A549 (cell line): ENCODE measurements at regions not wholly inside any gene's neighbourhood (a gene's known extent, or its start where the extent isn't known, plus 50 kb on each side); places are given as distances from the start of the nearest gene placed in this dataset.
A peak's percentile ranks its signal among the peaks of the same experiment; 100 is the strongest.

ENCODE experiments used
- ATAC-seq, 2 experiments: fragments of 200-7000 bp in 1 of 2; fragments of >200 bp in 1 of 2; cut with Nextera tagmentation in 1 of 2; cut with Tn5 transposase in 1 of 2; 3 replicates each; pipeline versions ENCODE4 v1.8.0 to v1.9.1; 2018 to 2020; ENCODE audit warnings: mild to moderate bottlenecking in 1 of 2, moderate library complexity in 1 of 2
- CTCF ChIA-PET: fragments of 300-600 bp; sonication (Branson Sonifier 250); formaldehyde crosslinking; extraction: SDS; loops from one replicate; lab custom pipeline; 2021; ENCODE audit warnings: antibody characterized with exemption, inconsistent platforms; lab: Yijun Ruan, JAX
- POLR2A ChIA-PET: fragments of 350-600 bp; formaldehyde crosslinking; extraction: SDS; loops from one replicate; lab custom pipeline; 2021; ENCODE audit warnings: antibody characterized with exemption, inconsistent platforms; lab: Yijun Ruan, JAX
- DNase-seq, 2 experiments: peaks; one replicate each; pipeline versions ENCODE4 v3.0.0 to v3.0.0-alpha.2; 2011 to 2016; ENCODE audit warnings: low read depth in 1 of 2, low spot score in 1 of 2
- FAIRE-seq: peaks from 2 replicates; lab custom pipeline; 2011; peaks lifted over from hg19 to GRCh38; lab: Jason Lieb, UNC
- H3K27ac ChIP-seq, 2 experiments: fragments of >200 bp; sonication (Bioruptor Twin); formaldehyde crosslinking; 3 replicates each; pipeline ENCODE4 v1.5.1; 2016 to 2017
- H3K4me1 ChIP-seq: fragments of >200 bp; sonication (Bioruptor Twin); formaldehyde crosslinking; 3 replicates; pipeline ENCODE4 v1.6.1; 2016
- H3K4me2 ChIP-seq: fragments of >200 bp; sonication (Bioruptor Twin); formaldehyde crosslinking; 3 replicates; pipeline ENCODE4 v1.6.1; 2016
- H3K4me3 ChIP-seq: fragments of >200 bp; sonication (Bioruptor Twin); formaldehyde crosslinking; 3 replicates; pipeline ENCODE4 v1.5.1; 2016
- H3K9me3 ChIP-seq: fragments of >200 bp; sonication (Bioruptor Twin); formaldehyde crosslinking; 3 replicates; pipeline ENCODE4 v1.6.1; 2016
- CHD2 ChIP-seq: fragments of 150-350 bp; IDR thresholded peaks from 2 replicates; pipeline ENCODE4 v1.6.1; 2014; ENCODE audit warnings: low read length; ENCODE audit not compliant: partially characterized antibody
- CHD4 ChIP-seq: fragments of 200-600 bp; sonication (generic); IDR thresholded peaks from 2 replicates; pipeline ENCODE4 v1.6.1; 2016; ENCODE audit warnings: antibody characterized with exemption, mild to moderate bottlenecking, borderline replicate concordance
- EP300 ChIP-seq, 2 experiments: fragments of >200 bp; sonication (Bioruptor Twin); formaldehyde crosslinking; IDR thresholded peaks; 2 replicates in 1 of 2; 3 replicates in 1 of 2; pipeline ENCODE4 v1.6.1; 2016 to 2017
- FOSL2 ChIP-seq, 2 experiments: fragments of 450-650 bp in 1 of 2; fragments of >200 bp in 1 of 2; sonication (Bioruptor Twin) in 1 of 2; formaldehyde crosslinking; IDR thresholded peaks; 2 replicates each; pipeline versions ENCODE4 v1.5.0 to v1.6.1; 2016 to 2020; ENCODE audit warnings: mild to moderate bottlenecking in 1 of 2, moderate library complexity in 1 of 2
- GATA3 ChIP-seq: IDR thresholded peaks from 2 replicates; pipeline ENCODE4 v1.6.1; 2012; ENCODE audit warnings: borderline replicate concordance
- HOXB13 ChIP-seq: fragments of 250-450 bp; sonication (Bioruptor Pico); IDR thresholded peaks from 2 replicates; pipeline ENCODE4 v1.5.0; 2020; ENCODE audit warnings: low read depth, mild to moderate bottlenecking, moderate library complexity
- HOXB5 ChIP-seq: fragments of 250-450 bp; sonication (Bioruptor Pico); IDR thresholded peaks from 2 replicates; pipeline ENCODE4 v1.5.0; 2020; ENCODE audit warnings: mild to moderate bottlenecking, moderate library complexity
- KDM1A ChIP-seq: fragments of 200-600 bp; sonication (generic); IDR thresholded peaks from 2 replicates; pipeline ENCODE4 v1.6.1; 2016; ENCODE audit warnings: low read depth, mild to moderate bottlenecking
- MAZ ChIP-seq: fragments of 150-350 bp; IDR thresholded peaks from 2 replicates; pipeline ENCODE4 v1.6.1; 2014; ENCODE audit warnings: antibody characterized with exemption, low read depth, low read length, borderline replicate concordance
- NPAS2 ChIP-seq: fragments of 250-450 bp; sonication (Bioruptor Pico); IDR thresholded peaks from 2 replicates; pipeline ENCODE4 v1.8.0; 2022; ENCODE audit warnings: mild to moderate bottlenecking, moderate library complexity, borderline replicate concordance
- NR3C1 ChIP-seq: fragments of >200 bp; sonication (Bioruptor Twin); formaldehyde crosslinking; IDR thresholded peaks from 3 replicates; pipeline ENCODE4 v1.6.1; 2017
- POLR2A ChIP-seq: IDR thresholded peaks from 2 replicates; pipeline ENCODE4 v1.6.1; 2012; ENCODE audit warnings: mild to moderate bottlenecking, low read length
- RCOR1 ChIP-seq: fragments of 150-350 bp; IDR thresholded peaks from 2 replicates; pipeline ENCODE4 v1.6.1; 2014; ENCODE audit warnings: antibody characterized with exemption, low read length, low read depth
- RFX5 ChIP-seq: fragments of 450-650 bp; IDR thresholded peaks from 2 replicates; pipeline ENCODE4 v1.7.1; 2014; ENCODE audit warnings: antibody characterized with exemption, mild to moderate bottlenecking, moderate library complexity
- RNF2 ChIP-seq: fragments of 200-600 bp; sonication (generic); IDR thresholded peaks from 2 replicates; pipeline ENCODE4 v1.6.1; 2016; ENCODE audit warnings: low read depth, mild to moderate bottlenecking, antibody characterized with exemption, moderate library complexity, borderline replicate concordance
- TFCP2L1 ChIP-seq: fragments of 250-450 bp; sonication (Bioruptor Pico); IDR thresholded peaks from 2 replicates; pipeline ENCODE4 v1.5.0; 2021; ENCODE audit warnings: mild to moderate bottlenecking
- USF2 ChIP-seq: fragments of 450-650 bp; IDR thresholded peaks from 2 replicates; pipeline ENCODE4 v1.6.1; 2014; ENCODE audit warnings: antibody characterized with exemption
- ZFP36 ChIP-seq: fragments of 450-650 bp; IDR thresholded peaks from 2 replicates; pipeline ENCODE4 v1.6.1; 2014; ENCODE audit warnings: borderline replicate concordance; ENCODE audit not compliant: partially characterized antibody
- WGBS: methylation state at CpG from one replicate; pipeline ENCODE4 v1.1.6; 2017; ENCODE audit errors: missing lambda C conversion rate; 5-methylcytosine and 5-hydroxymethylcytosine counted together
- TF ChIP-seq, protein P1 (sequence below): fragments of >200 bp; sonication (Bioruptor Twin); formaldehyde crosslinking; IDR thresholded peaks from 3 replicates; pipeline ENCODE4 v1.6.1; 2016
- TF ChIP-seq, protein P2 (sequence below): fragments of 250-450 bp; sonication (Bioruptor Pico); IDR thresholded peaks from 2 replicates; pipeline ENCODE4 v1.5.0; 2020; ENCODE audit warnings: low read depth, mild to moderate bottlenecking, moderate library complexity
- TF ChIP-seq, protein P3 (sequence below): fragments of >200 bp; sonication (Bioruptor Twin); formaldehyde crosslinking; IDR thresholded peaks from 3 replicates; pipeline ENCODE4 v1.5.1; 2016

- 69% methylated on average over 17 of the region's 17 CpGs for WGBS
- no peaks in the 10 kb centered on the region for H3K9me3 ChIP-seq
- POLR2A ChIA-PET, result no interaction called here
- TF ChIP-seq KDM1A, result no peak
- TF ChIP-seq HOXB5, result peak; percentile 52; the same call in 1 of the 2 replicates
- TF ChIP-seq GATA3, result peak; percentile 66; the same call in 1 of the 2 replicates
- CTCF ChIA-PET, result interaction anchor here (0.7 to 3.8 kb wide), 4 partner anchors 44 to 159 kb away, joined by 3 to 20 read pairs (median 4); no protein-coding TSS in a partner anchor
- ATAC-seq (peak in 1 of 2 experiments; percentile 5; a peak in 1 of 6 replicates), FAIRE-seq (peak; percentile 32), DNase-seq (peak in 1 of 2 experiments; percentile 44)
- peaks cover 48% of the 10 kb centered on the region for H3K4me1 ChIP-seq
- no peak overlapping the region for H3K4me3 ChIP-seq
- peak overlapping the region; percentile 59 to 92; a peak in 5 of 6 replicates for H3K27ac ChIP-seq
- H3K4me2 ChIP-seq, result peak overlapping the region; percentile 20; the same call in 1 of the 3 replicates
Measured at GRCh38 chr15:100715571-100716455, 113.4 kb downstream of the ASB7 start.

DNA sequence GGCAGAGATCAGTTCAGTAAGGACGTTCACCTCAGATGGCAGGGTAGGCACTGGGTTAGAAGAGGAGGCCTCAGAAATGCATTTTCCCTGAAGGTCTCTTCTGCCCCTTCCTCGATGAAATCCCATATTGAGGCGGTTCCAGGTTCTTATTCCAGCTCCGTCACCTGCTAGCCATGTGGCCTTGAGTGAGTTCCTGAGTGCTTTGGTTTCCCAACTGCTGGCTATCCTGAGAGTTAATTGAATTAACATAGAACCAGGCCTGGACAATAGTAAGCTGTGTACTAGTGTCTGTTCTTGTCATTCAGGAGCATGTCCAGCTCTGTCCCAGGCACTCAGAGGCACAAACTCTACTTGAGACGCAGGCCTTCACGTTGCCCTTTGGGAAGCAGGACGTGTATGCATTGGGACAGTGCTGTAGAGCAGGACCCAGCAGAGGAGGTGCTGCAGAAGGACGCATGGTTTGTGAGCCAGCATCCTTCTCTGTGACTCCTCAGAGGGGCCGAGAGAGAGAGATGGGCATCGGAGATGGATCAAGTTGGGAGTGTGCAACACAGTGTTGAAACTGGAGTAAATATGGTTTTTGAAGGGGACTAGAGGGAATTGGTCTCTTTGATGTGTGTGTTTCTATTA is 114.2 kb downstream of the ASB7 start:
- ATAC-seq, result no peak
- peaks cover 55% of the 10 kb centered on the region for H3K4me1 ChIP-seq
- WGBS, result 94% methylated on average over 10 of the region's 10 CpGs
- TF ChIP-seq, protein P1, sequence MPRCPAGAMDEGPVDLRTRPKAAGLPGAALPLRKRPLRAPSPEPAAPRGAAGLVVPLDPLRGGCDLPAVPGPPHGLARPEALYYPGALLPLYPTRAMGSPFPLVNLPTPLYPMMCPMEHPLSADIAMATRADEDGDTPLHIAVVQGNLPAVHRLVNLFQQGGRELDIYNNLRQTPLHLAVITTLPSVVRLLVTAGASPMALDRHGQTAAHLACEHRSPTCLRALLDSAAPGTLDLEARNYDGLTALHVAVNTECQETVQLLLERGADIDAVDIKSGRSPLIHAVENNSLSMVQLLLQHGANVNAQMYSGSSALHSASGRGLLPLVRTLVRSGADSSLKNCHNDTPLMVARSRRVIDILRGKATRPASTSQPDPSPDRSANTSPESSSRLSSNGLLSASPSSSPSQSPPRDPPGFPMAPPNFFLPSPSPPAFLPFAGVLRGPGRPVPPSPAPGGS, result no peak
- no peak for TF ChIP-seq NR3C1
- CTCF ChIA-PET, result interaction anchor here (0.7 to 3.8 kb wide), 2 partner anchors 45 to 53 kb away, joined by 4 to 20 read pairs; no protein-coding TSS in a partner anchor
- POLR2A ChIA-PET, result no interaction called here
- no peak for FAIRE-seq
- H3K4me3 ChIP-seq, result no peak overlapping the region
- H3K27ac ChIP-seq, result peak overlapping the region in 1 of 2 experiments; percentile 92; a peak in 3 of 6 replicates
- no peak for DNase-seq
- H3K9me3 ChIP-seq, result no peaks in the 10 kb centered on the region
- no peak overlapping the region for H3K4me2 ChIP-seq

DNA sequence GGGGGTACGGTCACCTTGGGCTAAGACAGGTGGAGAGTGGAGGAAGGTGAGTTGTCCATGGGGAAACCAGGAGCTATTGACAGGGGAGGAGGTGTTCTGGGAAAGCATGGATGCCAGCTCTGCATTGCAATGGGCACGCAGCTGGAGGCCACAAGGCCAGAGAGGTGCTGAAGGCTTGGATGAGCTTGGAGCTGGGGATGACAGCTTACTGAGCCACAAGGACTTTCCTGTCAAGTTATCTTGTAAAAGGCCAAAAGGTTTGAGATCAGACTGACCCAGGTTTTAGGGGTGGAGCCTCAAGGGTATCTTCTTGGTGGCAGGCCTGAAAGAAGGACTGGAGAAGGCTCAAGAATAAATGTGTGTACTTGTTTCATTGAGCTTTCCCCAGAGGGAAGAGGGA is 115.2 kb downstream of the ASB7 start:
- DNase-seq, result no peak
- ChIA-PET CTCF (interaction anchor here (0.6 to 3.8 kb wide), 10 partner anchors 10 to 199 kb away, joined by 3 to 20 read pairs (median 4); no protein-coding TSS in a partner anchor), POLR2A (no interaction called here)
- Histone ChIP-seq H3K4me2 (no peak overlapping the region), H3K9me3 (no peaks in the 10 kb centered on the region), H3K4me3 (no peak overlapping the region), H3K4me1 (peaks cover 55% of the 10 kb centered on the region), H3K27ac (peak overlapping the region; percentile 4 to 59; a peak in 3 of 6 replicates)
- TF ChIP-seq CHD4 (no peak), EP300 (IDR thresholded peaks at IDR 0.05) (no peak), MAZ (no peak), FOSL2 (IDR thresholded peaks at IDR 0.05) (no peak), FOSL2 (CRISPR knock-in tag; IDR thresholded peaks at IDR 0.05) (no peak), RFX5 (no peak), TFCP2L1 (CRISPR knock-in tag) (no peak), USF2 (no peak), NPAS2 (CRISPR knock-in tag) (no peak), ZFP36 (no peak), CHD2 (no peak), RNF2 (no peak), POLR2A (no peak), HOXB13 (CRISPR knock-in tag) (no peak), RCOR1 (no peak)
- TF ChIP-seq, protein P2, sequence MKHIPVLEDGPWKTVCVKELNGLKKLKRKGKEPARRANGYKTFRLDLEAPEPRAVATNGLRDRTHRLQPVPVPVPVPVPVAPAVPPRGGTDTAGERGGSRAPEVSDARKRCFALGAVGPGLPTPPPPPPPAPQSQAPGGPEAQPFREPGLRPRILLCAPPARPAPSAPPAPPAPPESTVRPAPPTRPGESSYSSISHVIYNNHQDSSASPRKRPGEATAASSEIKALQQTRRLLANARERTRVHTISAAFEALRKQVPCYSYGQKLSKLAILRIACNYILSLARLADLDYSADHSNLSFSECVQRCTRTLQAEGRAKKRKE (CRISPR knock-in tag), result no peak
- TF ChIP-seq, protein P3, sequence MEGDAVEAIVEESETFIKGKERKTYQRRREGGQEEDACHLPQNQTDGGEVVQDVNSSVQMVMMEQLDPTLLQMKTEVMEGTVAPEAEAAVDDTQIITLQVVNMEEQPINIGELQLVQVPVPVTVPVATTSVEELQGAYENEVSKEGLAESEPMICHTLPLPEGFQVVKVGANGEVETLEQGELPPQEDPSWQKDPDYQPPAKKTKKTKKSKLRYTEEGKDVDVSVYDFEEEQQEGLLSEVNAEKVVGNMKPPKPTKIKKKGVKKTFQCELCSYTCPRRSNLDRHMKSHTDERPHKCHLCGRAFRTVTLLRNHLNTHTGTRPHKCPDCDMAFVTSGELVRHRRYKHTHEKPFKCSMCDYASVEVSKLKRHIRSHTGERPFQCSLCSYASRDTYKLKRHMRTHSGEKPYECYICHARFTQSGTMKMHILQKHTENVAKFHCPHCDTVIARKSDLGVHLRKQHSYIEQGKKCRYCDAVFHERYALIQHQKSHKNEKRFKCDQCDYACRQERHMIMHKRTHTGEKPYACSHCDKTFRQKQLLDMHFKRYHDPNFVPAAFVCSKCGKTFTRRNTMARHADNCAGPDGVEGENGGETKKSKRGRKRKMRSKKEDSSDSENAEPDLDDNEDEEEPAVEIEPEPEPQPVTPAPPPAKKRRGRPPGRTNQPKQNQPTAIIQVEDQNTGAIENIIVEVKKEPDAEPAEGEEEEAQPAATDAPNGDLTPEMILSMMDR, result no peak
- no peak for FAIRE-seq
- 93% methylated on average over 2 of the region's 2 CpGs for WGBS
- no peak for ATAC-seq
